NCI-H345 (cell line): ENCODE measurements at regions not wholly inside any gene's neighbourhood (a gene's known extent, or its start where the extent isn't known, plus 50 kb on each side); places are given as distances from the start of the nearest gene placed in this dataset.
"Not testable (repeated sequence)": the region's sequence is repeated elsewhere in the genome, so short reads cannot be mapped to it uniquely, and the experiment has no call there.

Experiments
- DNase-seq: peaks from one replicate; lab custom pipeline; 2025; lab: John Stamatoyannopoulos, UW

GRCh38 chr2:195160963-195161362, 496.1 kb upstream of the SLC39A10 start:
- DNase-seq = no peak

- no peak for DNase-seq
These were observed 505.3 kb upstream of the SLC39A10 start for GRCh38 chr2:195151711-195152110.

GRCh38 chr2:195150819-195151218, 506.2 kb upstream of the SLC39A10 start:
- DNase-seq = no peak

- DNase-seq = no peak
These were observed 509.0 kb upstream of the SLC39A10 start for GRCh38 chr2:195148004-195148403.

GRCh38 chr2:195146761-195147541, 510.1 kb upstream of the SLC39A10 start:
- no peak for DNase-seq

- no peak for DNase-seq
These were observed 518.6 kb upstream of the SLC39A10 start for GRCh38 chr2:195138435-195138834.

GRCh38 chr2:195125889-195126288, 531.1 kb upstream of the SLC39A10 start:
- not testable (repeated sequence) for DNase-seq

GRCh38 chr2:195124391-195125079, 532.5 kb upstream of the SLC39A10 start:
- no peak for DNase-seq

GRCh38 chr2:195122653-195123052, 534.4 kb upstream of the SLC39A10 start:
- no peak for DNase-seq

- no peak for DNase-seq
These were observed 535.7 kb upstream of the SLC39A10 start for GRCh38 chr2:195121341-195121740.

GRCh38 chr2:195119231-195119630, 537.8 kb upstream of the SLC39A10 start:
- DNase-seq = no peak

- no peak for DNase-seq
These were observed 538.8 kb upstream of the SLC39A10 start for GRCh38 chr2:195118276-195118675.

- no peak for DNase-seq
These were observed 540.0 kb upstream of the SLC39A10 start for GRCh38 chr2:195117011-195117410.

GRCh38 chr2:195115738-195116137, 541.3 kb upstream of the SLC39A10 start:
- no peak for DNase-seq

- DNase-seq = no peak
These were observed 548.8 kb upstream of the SLC39A10 start for GRCh38 chr2:195108182-195108581.

- no peak for DNase-seq
These were observed 550.2 kb upstream of the SLC39A10 start for GRCh38 chr2:195106681-195107380.

GRCh38 chr2:195105581-195105980, 551.4 kb upstream of the SLC39A10 start:
- no peak for DNase-seq

GRCh38 chr2:195094330-195094729, 562.7 kb upstream of the SLC39A10 start:
- no peak for DNase-seq

- DNase-seq = no peak
These were observed 564.7 kb upstream of the SLC39A10 start for GRCh38 chr2:195092341-195092740.

GRCh38 chr2:195072806-195073205, 584.2 kb upstream of the SLC39A10 start:
- DNase-seq = not testable (repeated sequence)

- no peak for DNase-seq
These were observed 600.0 kb upstream of the SLC39A10 start for GRCh38 chr2:195057001-195057400.

- peak; percentile 8 for DNase-seq
These were observed 601.0 kb upstream of the SLC39A10 start for GRCh38 chr2:195055996-195056395.

- peak; percentile 28 for DNase-seq
These were observed 605.6 kb upstream of the SLC39A10 start for GRCh38 chr2:195051401-195051800.
